ENCODE measurements at regions not wholly inside any gene's neighbourhood (a gene's known extent, or its start where the extent isn't known, plus 50 kb on each side); places are given as distances from the start of the nearest gene placed in this dataset.

DNA sequence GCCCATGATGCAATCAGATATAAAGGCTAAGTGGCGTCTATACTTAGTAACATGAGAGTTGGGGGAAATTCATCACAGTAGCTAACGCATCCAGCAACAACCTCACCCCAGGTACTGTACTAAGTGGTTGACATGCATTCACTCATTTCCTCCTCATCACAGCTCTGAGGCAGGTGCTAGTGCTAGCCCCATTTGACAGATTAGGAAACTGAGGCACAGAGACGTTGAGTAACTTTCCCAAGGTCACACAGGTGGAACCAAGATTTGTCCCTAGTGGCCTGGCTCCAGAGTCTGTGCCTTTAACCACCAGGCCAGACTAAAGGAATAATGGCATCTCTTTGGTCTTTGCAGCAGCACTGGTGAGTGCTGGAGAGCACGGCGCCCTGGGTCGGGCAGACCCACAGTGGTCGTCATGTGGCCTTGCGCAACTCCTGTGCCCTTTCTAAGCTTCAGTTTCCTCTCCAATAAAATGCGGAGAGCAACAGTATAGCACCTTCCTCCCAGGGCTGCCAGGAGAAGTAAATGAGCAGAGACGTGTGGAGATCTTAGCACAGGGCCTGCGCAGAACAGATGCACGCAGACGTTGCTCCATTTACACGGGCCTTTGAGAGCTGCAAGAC is 186.4 kb downstream of the BCOR start:
- TF ChIP-seq, protein P1, sequence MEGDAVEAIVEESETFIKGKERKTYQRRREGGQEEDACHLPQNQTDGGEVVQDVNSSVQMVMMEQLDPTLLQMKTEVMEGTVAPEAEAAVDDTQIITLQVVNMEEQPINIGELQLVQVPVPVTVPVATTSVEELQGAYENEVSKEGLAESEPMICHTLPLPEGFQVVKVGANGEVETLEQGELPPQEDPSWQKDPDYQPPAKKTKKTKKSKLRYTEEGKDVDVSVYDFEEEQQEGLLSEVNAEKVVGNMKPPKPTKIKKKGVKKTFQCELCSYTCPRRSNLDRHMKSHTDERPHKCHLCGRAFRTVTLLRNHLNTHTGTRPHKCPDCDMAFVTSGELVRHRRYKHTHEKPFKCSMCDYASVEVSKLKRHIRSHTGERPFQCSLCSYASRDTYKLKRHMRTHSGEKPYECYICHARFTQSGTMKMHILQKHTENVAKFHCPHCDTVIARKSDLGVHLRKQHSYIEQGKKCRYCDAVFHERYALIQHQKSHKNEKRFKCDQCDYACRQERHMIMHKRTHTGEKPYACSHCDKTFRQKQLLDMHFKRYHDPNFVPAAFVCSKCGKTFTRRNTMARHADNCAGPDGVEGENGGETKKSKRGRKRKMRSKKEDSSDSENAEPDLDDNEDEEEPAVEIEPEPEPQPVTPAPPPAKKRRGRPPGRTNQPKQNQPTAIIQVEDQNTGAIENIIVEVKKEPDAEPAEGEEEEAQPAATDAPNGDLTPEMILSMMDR (IDR thresholded peaks at IDR 0.05) = no peak
- no peak for TF ChIP-seq POLR2A (IDR thresholded peaks at IDR 0.05)

Measured in uterus (tissue), 2 donors.